HG02840 (cell line): ENCODE measurements at regions not wholly inside any gene's neighbourhood (a gene's known extent, or its start where the extent isn't known, plus 50 kb on each side); places are given as distances from the start of the nearest gene placed in this dataset.
"Not testable (repeated sequence)": the region's sequence is repeated elsewhere in the genome, so short reads cannot be mapped to it uniquely, and the experiment has no call there.

Experiments used
- ATAC-seq: cut with Tn5 transposase; IDR thresholded peaks from one replicate; pipeline ENCODE4 v1.9.1; 2021; ENCODE audit warnings: mild to moderate bottlenecking, moderate library complexity, moderate number of reproducible peaks; ENCODE audit not compliant: unreplicated experiment, low FRiP score

GRCh38 chr5:45893309-45893708 lies 197.1 kb upstream of the HCN1 start:
- ATAC-seq = no peak

- ATAC-seq = not testable (repeated sequence)
These were observed 194.4 kb upstream of the HCN1 start for GRCh38 chr5:45890441-45891080.

GRCh38 chr5:45862763-45863162 lies 166.6 kb upstream of the HCN1 start:
- no peak for ATAC-seq

- no peak for ATAC-seq
These were observed 151.7 kb upstream of the HCN1 start for GRCh38 chr5:45847877-45848276.

- no peak for ATAC-seq
These were observed 129.9 kb upstream of the HCN1 start for GRCh38 chr5:45826055-45826454.

GRCh38 chr5:45800331-45800730 lies 104.2 kb upstream of the HCN1 start:
- no peak for ATAC-seq

GRCh38 chr5:45799388-45799787 lies 103.2 kb upstream of the HCN1 start:
- no peak for ATAC-seq

- no peak for ATAC-seq
These were observed 100.9 kb upstream of the HCN1 start for GRCh38 chr5:45796959-45797553.

GRCh38 chr5:45795458-45795857 lies 99.3 kb upstream of the HCN1 start:
- no peak for ATAC-seq

GRCh38 chr5:45793638-45794532 lies 97.7 kb upstream of the HCN1 start:
- ATAC-seq = peak; percentile 58

GRCh38 chr5:45779874-45780671 lies 83.9 kb upstream of the HCN1 start:
- ATAC-seq = no peak

- no peak for ATAC-seq
These were observed 78.3 kb upstream of the HCN1 start for GRCh38 chr5:45774528-45774927.

- no peak for ATAC-seq
These were observed 76.2 kb upstream of the HCN1 start for GRCh38 chr5:45772402-45772801.

- no peak for ATAC-seq
These were observed 69.4 kb upstream of the HCN1 start for GRCh38 chr5:45765561-45765960.

- no peak for ATAC-seq
These were observed 54.4 kb upstream of the HCN1 start for GRCh38 chr5:45750574-45750973.

GRCh38 chr5:45748511-45748910 lies 52.3 kb upstream of the HCN1 start:
- not testable (repeated sequence) for ATAC-seq
